ENCODE measurements at regions not wholly inside any gene's neighbourhood (a gene's known extent, or its start where the extent isn't known, plus 50 kb on each side); places are given as distances from the start of the nearest gene placed in this dataset.

DNA sequence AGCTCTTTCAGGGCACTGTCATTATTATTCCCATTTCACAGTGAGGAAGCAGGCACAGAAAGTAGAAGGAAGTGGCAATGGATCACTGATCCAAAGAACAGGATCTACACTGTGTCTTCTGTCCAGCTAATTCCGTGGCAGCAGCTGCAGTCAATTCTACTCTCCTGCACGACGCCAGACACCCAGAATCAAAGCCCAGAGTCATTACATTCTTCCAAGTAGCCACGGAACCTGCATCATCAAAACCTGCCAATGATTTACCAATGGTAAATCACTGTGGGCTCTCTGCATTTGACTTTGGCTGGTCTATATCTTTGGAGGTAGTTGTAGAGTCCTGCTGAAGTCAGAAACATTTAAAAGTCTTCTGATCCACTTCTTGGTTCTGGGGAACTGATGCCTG lies 767.7 kb downstream of the LIG4 start:
- Histone ChIP-seq H3K79me2 (ENCODE audit: insufficient read depth, low read length) (no peaks in the 10 kb centered on the region), H3K4me3 (replicated peaks in 1 of 2; ENCODE audit: low read depth in 1 of 2, low read length in 2 of 2) (no peak overlapping the region), H3K9ac (ENCODE audit: low read length) (no peak overlapping the region), H3K9me3 (ENCODE audit: control insufficient read depth in 1 of 2, insufficient read depth in 1 of 2, low read depth in 1 of 2, low read length in 2 of 2) (peaks cover 5 to 9% of the 10 kb centered on the region in 2 experiments; a peak in 2 of 4 replicates), H3K4me1 (ENCODE audit: control insufficient read depth in 1 of 2, insufficient read depth in 2 of 2, low read length in 2 of 2) (no peaks in the 10 kb centered on the region), H3K4me2 (ENCODE audit: low read length) (no peak overlapping the region), H3K36me3 (ENCODE audit: control insufficient read depth in 1 of 2, insufficient read depth in 2 of 2, low read length in 2 of 2) (no peaks in the 10 kb centered on the region), H3K27me3 (ENCODE audit: insufficient read depth, low read length) (no peaks in the 10 kb centered on the region), H3K27ac (ENCODE audit: low read depth, low read length) (no peak overlapping the region), H2AFZ (ENCODE audit: low read depth, low read length, poor library complexity, severe bottlenecking) (no peak overlapping the region), H3K9me2 (ENCODE audit: insufficient read depth) (no peaks in the 10 kb centered on the region), H4K20me1 (ENCODE audit: insufficient read depth) (no peaks in the 10 kb centered on the region)
- ATAC-seq (no peak), DNase-seq (ENCODE audit: low read depth, low spot score) (no peak)
- ChIA-PET RAD21 (ENCODE audit: low non-redundant PET in 1 of 2, low total read pairs in 2 of 2, uncharacterized antibody in 2 of 2, unreplicated experiment in 2 of 2) (no interaction called here), POLR2A (no interaction called here), CTCF (no interaction called here)
- intact Hi-C loops (cut with micrococcal nuclease) = no loop called here
- TF ChIP-seq FOSL1 (IDR thresholded peaks at IDR 0.05; ENCODE audit: low read depth) (no peak), CEBPB (IDR thresholded peaks at IDR 0.05; ENCODE audit: low read depth) (no peak), JUND (IDR thresholded peaks at IDR 0.05) (no peak)
- no TSS peak for BruUV-seq (replicated peaks)

DNA sequence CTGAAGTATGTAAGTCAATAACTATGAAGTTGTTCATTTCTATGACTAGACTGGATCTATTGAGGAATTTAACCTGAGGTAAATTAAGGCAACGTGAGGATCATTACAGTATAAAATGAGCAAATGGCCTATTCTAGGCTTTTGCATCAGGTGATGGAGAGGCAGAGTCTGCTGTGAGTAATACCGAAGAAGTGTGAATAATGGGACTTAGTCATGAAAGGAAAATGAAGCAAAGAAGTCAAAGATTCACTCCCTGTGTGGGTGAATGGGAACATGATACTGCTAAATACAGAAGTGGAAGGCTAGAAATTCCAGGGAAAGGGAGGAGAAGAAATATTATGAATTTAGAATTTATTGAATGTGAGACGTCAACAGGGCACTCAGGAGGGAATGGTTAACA lies 774.1 kb downstream of the LIG4 start:
- ChIA-PET RAD21 (ENCODE audit: low non-redundant PET in 1 of 2, low total read pairs in 2 of 2, uncharacterized antibody in 2 of 2, unreplicated experiment in 2 of 2) (no interaction called here), CTCF (no interaction called here), POLR2A (no interaction called here)
- Histone ChIP-seq H3K79me2 (ENCODE audit: insufficient read depth, low read length) (no peaks in the 10 kb centered on the region), H3K4me3 (replicated peaks in 1 of 2; ENCODE audit: low read depth in 1 of 2, low read length in 2 of 2) (no peak overlapping the region), H3K9me3 (ENCODE audit: control insufficient read depth in 1 of 2, insufficient read depth in 1 of 2, low read depth in 1 of 2, low read length in 2 of 2) (peaks cover 11 to 12% of the 10 kb centered on the region in 2 experiments; a peak in 2 of 4 replicates), H3K4me1 (ENCODE audit: control insufficient read depth in 1 of 2, insufficient read depth in 2 of 2, low read length in 2 of 2) (no peaks in the 10 kb centered on the region), H3K27me3 (ENCODE audit: insufficient read depth, low read length) (no peaks in the 10 kb centered on the region), H3K27ac (ENCODE audit: low read depth, low read length) (no peak overlapping the region), H4K20me1 (ENCODE audit: insufficient read depth) (no peaks in the 10 kb centered on the region), H3K9me2 (ENCODE audit: insufficient read depth) (no peaks in the 10 kb centered on the region), H3K36me3 (ENCODE audit: control insufficient read depth in 1 of 2, insufficient read depth in 2 of 2, low read length in 2 of 2) (no peaks in the 10 kb centered on the region), H3K4me2 (ENCODE audit: low read length) (no peak overlapping the region), H2AFZ (ENCODE audit: low read depth, low read length, poor library complexity, severe bottlenecking) (no peak overlapping the region), H3K9ac (ENCODE audit: low read length) (no peak overlapping the region)
- intact Hi-C loops (cut with micrococcal nuclease) = no loop called here
- no TSS peak for BruUV-seq (replicated peaks)
- TF ChIP-seq, protein P1, sequence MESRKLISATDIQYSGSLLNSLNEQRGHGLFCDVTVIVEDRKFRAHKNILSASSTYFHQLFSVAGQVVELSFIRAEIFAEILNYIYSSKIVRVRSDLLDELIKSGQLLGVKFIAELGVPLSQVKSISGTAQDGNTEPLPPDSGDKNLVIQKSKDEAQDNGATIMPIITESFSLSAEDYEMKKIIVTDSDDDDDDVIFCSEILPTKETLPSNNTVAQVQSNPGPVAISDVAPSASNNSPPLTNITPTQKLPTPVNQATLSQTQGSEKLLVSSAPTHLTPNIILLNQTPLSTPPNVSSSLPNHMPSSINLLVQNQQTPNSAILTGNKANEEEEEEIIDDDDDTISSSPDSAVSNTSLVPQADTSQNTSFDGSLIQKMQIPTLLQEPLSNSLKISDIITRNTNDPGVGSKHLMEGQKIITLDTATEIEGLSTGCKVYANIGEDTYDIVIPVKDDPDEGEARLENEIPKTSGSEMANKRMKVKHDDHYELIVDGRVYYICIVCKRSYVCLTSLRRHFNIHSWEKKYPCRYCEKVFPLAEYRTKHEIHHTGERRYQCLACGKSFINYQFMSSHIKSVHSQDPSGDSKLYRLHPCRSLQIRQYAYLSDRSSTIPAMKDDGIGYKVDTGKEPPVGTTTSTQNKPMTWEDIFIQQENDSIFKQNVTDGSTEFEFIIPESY (IDR thresholded peaks at IDR 0.05; ENCODE audit: extremely low read depth, insufficient replicate concordance, low read length) = no peak
- TF ChIP-seq SP1 (IDR thresholded peaks at IDR 0.05; ENCODE audit: low read depth) (no peak), EZH2phosphoT487 (IDR thresholded peaks at IDR 0.05; ENCODE audit: borderline replicate concordance) (no peak)
- TF ChIP-seq, protein P2, sequence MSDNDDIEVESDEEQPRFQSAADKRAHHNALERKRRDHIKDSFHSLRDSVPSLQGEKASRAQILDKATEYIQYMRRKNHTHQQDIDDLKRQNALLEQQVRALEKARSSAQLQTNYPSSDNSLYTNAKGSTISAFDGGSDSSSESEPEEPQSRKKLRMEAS (IDR thresholded peaks at IDR 0.05) = no peak
- ATAC-seq (no peak), DNase-seq (ENCODE audit: low read depth, low spot score) (no peak)
